ENCODE measurements at regions not wholly inside any gene's neighbourhood (a gene's known extent, or its start where the extent isn't known, plus 50 kb on each side); places are given as distances from the start of the nearest gene placed in this dataset.
"Not testable (repeated sequence)": the region's sequence is repeated elsewhere in the genome, so short reads cannot be mapped to it uniquely, and the experiment has no call there.

DNA sequence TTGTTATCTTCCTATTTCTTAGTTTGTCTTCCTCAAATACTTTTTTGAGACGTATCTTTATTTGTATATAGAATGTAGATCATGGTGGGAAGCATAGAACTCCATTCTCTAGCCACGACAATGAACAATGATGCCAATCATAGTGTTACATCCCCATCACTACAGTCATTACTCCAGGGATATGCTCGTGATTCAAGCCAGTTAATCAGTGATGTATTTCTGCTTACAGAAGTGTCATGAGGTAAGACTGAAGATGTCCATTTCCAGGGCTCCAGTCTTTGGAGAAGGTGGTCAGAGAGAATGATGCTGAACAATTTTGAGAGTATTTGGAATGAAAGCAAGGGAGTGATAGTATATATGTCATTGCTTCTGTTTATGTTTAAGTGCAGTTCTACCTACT is 777.2 kb upstream of the TMEFF2 start:
- no peak for DNase-seq

DNA sequence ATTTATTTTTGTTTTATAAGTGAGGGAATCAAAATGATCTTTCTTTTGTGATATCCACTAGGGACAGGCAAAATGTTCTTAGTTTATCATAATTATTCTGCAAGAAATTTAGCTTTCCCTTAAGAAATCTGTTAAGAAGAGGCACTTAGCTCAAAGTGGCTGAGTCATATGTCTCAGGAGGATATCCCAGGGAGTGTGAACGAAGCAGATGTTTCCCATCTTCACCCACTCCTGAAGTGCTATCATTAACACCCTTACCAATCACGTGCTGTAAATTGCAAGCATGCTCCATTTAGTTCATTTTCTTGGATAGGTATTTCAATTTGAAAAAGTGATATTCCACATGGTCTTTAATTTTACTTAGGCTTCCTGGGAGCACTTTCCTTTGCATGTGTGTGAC is 774.3 kb upstream of the TMEFF2 start:
- no peak for DNase-seq

DNA sequence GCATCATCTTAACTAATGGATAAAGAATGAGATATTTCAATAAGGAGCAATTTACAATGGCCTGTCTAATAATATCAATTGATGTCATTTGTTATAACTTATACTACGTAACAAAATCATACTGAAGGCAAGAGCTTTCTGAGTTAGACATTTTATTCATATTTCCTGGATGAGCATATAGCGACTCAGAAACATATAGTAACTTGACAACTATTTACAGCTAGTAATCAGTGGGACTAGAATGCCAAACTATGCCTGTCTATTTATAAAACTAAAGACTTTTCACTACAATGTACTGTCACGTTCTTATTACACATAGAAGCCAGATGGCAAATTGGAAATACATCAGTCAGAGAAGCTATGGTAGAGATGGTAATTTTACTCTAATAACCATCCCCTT is 766.2 kb upstream of the TMEFF2 start:
- DNase-seq, result no peak

DNA sequence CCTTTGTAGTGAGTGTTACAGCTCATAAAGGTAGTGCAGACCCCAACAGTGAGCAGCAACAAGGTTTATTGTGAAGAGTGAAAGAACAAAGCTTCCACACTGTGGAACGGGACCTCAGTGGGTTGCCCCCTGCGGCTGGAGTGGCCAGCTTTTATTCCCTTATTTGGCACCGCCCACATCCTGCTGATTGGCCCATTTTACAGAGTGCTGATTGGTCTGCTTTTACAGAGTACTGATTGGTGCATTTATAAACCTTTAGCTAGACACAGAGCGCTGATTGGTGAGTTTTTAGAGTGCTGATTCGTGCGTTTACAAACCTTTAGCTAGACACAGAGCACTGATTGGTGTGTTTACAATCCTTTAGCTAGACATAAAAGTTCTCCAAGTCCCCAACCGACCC is 763.9 kb upstream of the TMEFF2 start:
- DNase-seq, result not testable (repeated sequence)

DNA sequence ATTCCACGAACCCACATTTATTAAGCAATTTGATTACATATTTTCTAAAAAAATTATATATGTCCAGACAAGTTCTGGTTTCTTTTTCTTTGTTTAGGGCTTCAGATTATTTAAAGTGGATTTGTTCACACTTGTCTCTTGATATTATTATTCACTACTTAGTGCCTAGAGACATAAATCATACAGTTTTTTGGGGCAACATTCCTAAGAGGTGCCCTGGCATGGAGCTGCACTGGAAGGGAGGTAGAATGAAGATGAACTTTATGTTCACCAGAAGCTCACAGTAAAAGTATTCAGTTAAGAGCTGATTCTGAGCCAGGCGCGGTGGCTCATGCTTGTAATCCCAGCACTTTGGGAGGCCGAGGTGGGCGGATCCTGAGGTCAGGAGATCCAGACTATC is 762.7 kb upstream of the TMEFF2 start:
- no peak for DNase-seq

DNA sequence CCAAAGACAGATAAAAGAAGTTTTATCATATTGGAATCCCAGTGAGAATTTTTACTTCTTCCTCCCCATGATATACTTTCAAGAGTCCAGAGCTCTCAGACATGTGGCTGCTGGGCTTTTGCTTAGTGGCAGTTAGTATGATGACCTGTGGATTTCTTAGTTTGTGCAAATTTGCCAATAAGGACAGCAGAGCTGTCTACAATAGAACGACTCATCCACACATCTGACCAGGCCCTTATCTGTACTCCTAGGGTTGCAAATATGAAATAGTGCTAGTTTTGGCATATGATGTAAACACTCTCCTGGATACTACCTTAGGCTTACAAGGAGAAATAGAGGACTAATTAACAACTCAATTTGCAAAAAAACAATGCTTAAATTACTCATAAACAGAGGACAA is 758.4 kb upstream of the TMEFF2 start:
- no peak for DNase-seq

DNA sequence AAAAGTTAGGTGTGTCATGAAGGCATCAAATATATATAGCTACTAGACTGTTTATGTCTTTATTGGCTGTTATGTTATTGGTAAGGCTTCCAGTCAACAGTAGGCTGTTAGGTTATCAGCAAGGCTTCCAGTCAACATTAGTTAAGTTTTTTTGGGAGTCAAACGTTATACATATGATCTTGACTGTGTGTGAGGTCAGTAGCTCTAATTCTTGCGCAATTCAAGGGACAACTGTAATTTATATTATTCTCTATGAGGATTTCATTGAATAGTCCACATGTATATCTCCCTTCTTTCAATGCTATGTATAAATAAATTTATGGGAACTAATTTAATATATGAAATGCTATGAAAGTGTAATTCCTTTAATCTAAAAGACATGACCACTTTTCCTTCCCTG is 757.5 kb upstream of the TMEFF2 start:
- no peak for DNase-seq

DNA sequence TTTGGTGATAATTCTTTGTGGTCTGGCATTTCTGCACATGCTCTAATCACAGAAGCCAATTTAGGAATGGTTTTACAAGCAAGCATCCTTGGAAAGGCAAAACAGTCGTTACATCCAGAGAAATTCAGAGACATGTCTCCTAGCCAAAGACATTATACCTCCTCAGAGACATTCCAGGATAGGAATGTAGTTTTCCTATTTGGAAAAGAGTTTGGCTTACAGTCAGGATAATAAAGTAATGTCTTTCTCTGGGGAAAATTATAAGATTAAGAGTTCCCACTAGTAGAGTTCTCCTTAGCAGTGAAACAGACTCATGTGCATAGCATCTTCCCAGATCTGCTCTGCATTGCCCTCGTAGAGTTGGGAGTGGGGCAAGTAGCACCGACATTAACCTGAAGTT is 753.6 kb upstream of the TMEFF2 start:
- DNase-seq, result no peak

DNA sequence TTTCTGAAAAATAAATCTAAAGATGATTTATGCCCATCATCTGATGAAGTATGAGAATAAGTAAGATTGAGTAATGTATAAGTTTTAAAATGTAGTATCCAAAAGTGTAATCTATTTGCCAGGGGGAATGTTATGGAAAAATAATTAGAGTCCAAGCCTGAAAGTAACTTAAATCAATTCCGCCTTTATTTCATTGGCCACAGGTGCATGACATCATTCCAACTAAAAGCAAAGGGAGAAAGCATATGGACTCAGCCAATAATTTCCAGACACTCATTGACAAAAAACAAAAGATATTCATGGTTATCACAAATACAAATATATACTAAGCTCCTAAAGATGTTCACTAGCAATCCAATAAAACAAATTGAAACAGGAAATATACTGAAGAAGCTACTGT is 752.6 kb upstream of the TMEFF2 start:
- no peak for DNase-seq

DNA sequence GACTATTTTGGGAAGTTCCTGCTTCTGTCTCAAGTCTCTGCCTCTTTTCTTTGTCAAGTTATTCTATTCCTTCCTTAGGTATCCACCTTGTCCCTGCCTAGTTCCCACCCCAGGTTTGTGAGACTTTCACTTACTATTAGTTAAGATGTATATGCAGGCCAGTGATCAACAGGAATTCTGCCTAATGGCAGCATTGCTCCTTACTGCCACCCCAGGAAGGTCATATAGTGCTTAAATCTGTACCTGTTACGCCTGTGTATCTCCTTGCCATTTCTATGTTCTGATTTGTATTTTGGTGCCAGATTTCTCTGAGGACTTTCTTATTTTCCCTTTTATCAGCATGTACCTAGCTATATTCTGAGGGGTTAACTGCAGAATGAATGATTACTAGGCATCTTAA is 746.0 kb upstream of the TMEFF2 start:
- no peak for DNase-seq

DNA sequence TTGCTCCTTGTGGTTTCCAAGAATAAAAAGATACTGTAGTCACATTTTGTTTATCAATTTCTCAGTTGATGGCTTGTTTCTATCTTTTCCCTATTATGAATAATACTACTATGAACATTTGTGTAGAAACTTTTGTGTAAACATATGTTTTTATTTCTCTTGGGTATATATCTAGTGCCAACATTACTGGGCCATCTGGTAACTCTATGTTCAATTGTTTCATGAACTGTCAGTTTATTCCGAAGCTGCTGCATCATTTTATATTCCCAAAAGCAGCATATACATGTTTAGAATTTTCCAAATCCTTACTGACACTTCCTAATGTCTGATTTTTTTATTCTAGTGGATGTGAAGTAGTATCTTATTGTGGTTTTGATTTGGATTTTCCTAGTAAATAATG is 737.6 kb upstream of the TMEFF2 start:
- no peak for DNase-seq

DNA sequence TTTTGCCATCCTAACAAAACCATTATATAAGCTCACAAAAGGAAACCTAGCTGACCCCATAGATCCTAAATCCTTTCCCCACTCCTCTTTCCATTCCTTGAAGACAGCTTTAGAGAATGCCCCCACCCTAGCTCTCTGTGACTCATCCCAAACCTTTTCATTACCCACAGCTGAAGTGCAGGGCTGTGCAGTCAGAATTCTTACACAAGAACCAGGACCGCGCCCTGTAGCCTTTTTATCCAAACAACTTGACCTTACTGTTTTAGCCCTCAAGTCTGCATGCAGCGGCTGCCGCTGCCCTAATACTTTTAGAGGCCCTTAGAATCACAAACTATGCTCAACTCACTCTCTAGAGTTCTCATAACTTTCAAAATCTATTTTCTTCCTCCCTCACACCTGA is 726.9 kb upstream of the TMEFF2 start:
- DNase-seq, result not testable (repeated sequence)

DNA sequence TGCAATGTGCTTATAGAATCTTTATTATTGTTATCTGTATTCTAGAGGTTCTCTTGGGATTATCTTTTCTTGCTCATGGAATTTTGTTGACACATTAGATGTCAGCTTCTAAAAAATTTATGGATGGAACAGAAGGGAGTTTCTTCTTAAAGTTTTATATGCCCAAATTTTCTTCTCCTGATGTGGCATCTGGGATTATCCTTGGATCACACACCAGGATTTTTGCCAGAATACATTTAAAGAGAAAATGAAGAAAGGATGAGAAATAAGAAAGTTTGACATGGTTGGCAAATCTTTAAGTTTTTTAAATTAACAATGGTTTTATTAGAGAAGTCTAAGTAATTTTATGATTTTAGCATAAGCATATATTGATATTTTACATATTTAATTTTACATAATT is 706.7 kb upstream of the TMEFF2 start:
- no peak for DNase-seq

DNA sequence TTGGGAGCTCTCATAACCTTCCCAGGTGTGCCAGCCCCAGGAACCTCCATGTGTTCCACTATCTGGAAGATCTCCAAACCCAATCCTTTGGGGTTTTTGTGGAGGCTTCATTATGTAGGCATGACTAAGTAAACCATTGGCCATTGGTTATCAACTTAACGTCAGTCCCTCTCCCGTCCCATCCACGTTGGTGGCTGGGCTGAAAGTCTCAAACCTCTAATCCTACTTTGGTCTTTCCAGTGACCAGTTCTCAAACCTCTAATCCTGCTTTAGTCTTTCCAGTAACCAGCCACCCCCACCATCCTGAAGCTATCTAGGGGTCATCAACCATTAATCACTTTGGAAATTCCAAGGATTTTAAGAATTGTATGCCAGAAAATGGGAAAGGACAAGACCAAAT is 704.7 kb upstream of the TMEFF2 start:
- no peak for DNase-seq

DNA sequence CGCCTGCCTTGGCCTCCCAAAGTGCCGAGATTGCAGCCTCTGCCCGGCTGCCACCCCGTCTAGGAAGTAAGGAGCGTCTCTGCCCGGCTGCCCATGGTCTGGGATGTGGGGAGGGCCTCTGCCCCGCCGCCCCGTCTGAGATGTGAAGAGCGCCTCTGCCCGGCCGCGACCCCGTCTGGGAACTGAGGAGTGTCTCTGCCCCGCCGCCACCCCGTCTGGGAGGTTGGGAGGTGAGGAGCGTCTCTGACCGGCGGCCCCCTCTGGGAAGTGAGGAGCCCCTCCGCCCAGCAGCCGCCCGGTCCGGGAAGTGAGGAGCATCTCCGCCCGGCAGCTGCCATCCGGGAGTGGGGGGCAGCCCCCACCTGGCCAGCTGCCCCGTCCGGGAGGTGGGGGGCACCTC is 699.2 kb upstream of the TMEFF2 start:
- not testable (repeated sequence) for DNase-seq

DNA sequence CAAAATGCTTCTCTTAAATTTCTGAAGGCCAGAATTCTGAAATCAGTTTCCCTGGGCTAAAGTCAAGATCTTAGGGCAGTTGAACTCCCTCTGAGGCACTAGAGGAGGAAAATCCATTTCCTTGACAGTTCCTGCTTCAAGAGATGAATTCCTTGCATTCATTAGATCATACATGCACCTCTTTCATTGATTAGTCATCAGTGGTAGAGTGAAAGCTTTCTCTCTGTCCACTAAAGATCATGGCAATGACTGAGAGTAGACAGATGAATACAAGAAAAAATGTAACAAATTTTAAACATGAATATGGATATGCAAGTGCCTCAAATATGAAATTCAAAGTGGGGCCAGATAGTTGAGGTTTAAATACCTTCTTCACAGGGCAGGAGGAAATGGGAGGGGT is 693.4 kb upstream of the TMEFF2 start:
- DNase-seq, result no peak

DNA sequence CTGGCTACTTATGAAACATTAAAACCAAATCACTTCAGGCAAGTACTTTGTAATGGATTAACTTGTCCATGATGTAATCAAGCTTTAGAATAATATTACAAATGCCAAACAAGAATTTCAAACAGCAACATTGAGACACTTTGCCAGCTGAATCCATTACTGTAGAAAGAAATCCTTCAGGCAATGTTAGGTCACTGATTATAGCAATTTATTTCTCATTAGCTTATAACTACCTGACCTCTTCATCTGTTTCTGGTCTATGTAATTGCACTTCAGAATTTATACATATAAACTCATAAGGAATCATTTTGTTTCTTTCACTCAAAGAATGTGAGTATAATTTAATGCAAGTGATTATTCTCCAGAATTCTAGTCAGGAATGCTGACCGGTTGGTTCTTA is 692.6 kb upstream of the TMEFF2 start:
- no peak for DNase-seq

DNA sequence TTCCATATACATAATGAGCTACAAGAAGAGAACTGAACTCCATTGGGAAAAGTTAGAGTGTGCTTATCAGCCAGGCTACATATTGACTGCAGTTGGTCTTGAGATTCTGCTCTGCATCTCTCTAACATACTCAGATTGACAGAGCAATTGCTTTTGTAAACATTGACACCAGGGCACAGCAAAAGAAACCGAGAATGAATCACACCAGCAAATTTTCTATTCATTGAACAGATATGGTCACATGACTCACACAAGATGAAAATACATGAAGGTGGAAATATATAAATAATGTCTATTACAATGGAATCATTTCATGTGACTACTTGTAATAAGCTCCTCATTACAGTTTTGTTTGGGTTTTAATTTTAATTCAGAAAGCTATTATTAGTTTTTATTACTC is 691.9 kb upstream of the TMEFF2 start:
- DNase-seq, result no peak

DNA sequence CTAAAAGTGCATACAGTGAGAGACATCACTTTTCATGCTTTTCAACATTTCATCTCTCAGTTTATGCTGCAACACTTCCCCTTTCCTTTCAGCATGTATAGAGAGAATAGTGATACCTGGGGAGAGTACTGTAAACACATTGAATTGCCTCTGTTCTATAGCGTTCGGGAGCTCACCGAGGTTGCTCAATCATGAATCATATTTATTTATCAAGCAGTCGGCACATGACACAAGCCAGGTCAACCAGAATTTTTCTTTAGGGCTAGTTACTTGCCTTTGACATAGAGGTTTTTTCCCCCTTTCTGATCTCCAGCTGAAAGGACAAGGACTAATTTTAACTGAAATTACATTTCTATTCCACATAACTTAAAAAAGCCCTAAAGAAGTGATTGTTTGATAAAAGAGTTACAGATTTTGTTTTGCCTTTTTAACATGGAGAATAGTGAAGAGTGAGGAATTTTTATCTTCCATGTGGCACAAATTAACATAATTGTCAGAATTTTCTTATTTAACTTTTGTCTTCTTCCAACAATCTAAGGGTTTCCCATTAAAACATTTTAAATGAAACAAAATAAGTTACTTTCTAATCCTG is 690.9 kb upstream of the TMEFF2 start:
- no peak for DNase-seq

DNA sequence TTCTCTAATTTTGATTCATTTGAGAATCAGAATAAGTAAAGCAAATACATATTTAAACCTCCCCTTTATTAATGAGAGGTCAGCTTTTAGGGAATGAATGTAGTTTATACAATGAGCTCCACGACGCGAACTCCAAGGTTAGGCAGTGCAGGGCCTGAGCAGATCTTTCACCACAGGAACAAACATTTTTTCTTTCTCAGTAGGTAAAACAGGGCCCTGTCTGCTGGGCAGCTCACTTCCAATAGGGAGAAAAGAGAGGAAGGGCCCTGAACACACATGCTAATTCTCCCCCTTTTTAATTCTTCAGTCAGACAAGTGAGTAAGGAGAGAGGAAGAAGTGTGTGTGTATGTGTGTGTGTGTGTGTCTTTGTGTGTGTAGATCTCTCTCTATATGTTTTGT is 682.4 kb upstream of the TMEFF2 start:
- no peak for DNase-seq

DNA sequence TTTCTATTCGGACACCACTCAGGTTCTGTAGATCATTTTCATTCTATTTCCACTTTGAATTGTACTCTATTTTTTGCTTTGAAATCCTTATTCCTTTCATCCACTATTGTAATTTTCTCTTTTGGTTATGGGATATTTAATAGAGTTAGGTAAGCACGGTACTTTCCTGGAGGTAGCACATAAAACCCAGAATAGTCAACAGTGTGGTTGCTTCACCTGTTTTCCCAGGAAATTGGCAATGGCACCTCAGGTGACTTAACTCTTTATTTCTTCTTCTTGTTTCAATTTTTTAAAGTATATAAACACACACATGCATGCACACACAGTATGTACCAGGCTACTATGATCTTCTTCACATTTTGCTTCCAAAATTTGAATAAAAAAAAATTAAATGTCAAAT is 682.0 kb upstream of the TMEFF2 start:
- no peak for DNase-seq

DNA sequence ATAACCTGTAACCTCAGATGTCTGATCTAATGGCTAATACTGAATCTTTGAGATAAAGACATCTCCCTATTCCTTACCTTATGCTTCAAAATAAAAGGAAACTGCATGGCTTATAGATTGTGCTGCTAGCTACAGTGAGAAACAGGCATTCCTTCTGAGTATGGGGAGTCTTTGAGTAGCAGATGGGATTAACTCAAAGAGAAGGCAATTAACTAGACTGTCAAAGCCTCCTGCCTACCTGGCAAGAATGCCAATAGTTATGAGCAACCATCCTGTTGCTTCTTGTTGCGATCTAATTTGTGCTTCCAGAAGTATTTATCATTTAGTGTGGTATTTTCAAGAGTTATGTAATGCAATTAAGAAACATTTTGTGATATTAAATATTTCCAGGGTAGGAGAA is 660.0 kb upstream of the TMEFF2 start:
- no peak for DNase-seq

DNA sequence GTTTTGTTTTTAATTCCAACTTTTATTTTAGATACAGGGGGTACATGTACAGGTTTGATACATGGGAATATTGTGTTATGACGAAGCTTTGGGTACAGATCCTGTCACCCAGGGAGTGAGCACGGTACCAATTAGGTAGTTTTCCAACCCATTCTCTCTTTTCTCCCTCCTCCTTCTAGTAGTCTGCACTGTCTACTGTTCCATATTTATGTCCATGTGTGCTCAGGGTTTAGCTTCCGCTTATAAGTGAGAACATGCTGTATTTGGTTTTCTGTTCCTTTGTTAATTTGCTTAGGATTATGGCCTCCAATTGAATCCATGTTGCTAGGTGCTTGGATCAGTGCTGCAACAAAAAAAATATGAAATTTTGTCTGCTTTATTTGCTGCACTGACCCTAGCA is 659.3 kb upstream of the TMEFF2 start:
- DNase-seq, result no peak

DNA sequence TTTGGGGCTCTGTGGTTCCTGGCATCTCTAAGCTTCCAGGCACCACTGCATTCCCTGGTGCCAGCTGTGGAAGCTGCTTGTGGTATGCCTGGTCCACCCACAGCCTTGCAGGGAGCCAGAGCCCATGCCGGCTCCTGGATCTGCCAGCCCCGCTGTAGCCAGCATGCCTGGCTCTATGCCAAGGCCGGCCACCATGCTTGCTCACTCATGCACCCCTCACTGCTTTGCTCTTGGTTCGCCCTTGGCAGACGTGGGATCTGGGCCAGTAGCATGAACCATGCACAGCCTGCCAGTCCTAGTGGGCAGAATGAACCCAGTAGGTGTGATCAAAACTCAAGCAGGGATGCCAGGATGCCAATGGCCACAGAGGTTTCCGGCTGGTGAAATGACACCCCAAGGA is 634.2 kb upstream of the TMEFF2 start:
- DNase-seq, result no peak

DNA sequence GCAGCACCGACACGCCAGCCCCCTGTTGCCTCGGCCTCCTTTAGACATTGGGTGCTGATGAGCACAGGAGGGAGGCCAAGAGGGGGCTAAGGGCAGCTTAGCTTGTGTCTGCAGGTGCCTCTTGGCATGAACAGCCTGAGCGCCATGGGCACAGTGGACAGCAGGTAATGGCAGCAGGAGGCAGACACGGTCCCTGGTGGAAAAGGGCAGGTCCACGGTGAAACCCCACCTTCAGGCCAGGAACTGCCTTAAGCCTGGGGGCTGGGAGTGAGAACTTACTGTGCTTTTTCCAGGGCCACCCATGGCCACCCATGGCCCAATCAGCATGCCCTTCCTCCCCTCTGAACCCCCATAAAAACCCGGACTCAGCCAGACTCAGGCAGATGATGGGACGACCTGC is 633.4 kb upstream of the TMEFF2 start:
- no peak for DNase-seq

DNA sequence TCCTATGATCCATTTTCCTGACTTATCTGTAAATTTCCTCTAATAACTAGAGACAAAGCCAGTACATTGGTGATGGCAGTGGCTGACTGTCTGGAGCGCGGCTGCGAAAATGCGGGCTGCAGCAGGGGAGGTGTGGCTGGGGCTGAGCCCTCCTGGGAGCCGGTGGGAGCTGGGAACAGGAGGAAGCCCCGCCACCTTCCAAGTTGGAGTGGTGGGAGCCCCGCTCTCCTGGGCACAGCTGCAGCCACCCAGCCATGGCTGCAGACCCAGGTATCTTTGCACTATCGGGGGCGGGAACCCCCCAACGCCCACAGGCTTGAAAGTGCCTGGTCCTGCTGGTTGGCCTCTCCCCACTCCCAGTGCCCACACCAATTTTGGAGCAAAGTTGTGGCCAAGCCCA is 633.0 kb upstream of the TMEFF2 start:
- no peak for DNase-seq
